K562 (cell line): ENCODE measurements at regions not wholly inside any gene's neighbourhood (a gene's known extent, or its start where the extent isn't known, plus 50 kb on each side); places are given as distances from the start of the nearest gene placed in this dataset.

ENCODE experiments used
- ATAC-seq: fragments of 200-7000 bp; cut with Tn5 transposase; 3 replicates; pipeline ENCODE4 v1.9.1; 2020; ENCODE audit warnings: moderate library complexity
- BruUV-seq: library from RNA; stranded (reverse); fragments of 400-500 nt; replicated peaks from 2 replicates; lab custom pipeline; 2021; lab: Mats Ljungman, UMichigan
- CTCF ChIA-PET: fragments of 300-600 bp; formaldehyde crosslinking; extraction: SDS; loops from one replicate; lab custom pipeline; 2021; ENCODE audit warnings: low intra/inter-chr PET ratio; lab: Yijun Ruan, JAX
- POLR2A ChIA-PET: fragments of 300-600, 350-650 bp; sonication (Branson Sonifier 250); formaldehyde crosslinking; extraction: SDS; loops from one replicate; lab custom pipeline; 2021; ENCODE audit warnings: antibody characterized with exemption, inconsistent platforms; lab: Yijun Ruan, JAX
- DNase-seq, 4 experiments: peaks; one replicate each; pipeline versions ENCODE4 v3.0.0 to v3.0.0-alpha.2; 2011 to 2018; ENCODE audit warnings: low spot score in 3 of 4, mixed read lengths in 3 of 4; ENCODE audit errors: extremely low read depth in 1 of 4
- FAIRE-seq: peaks from 2 replicates; lab custom pipeline; 2011; peaks lifted over from hg19 to GRCh38; lab: Jason Lieb, UNC
- H2AFZ ChIP-seq: 2 replicates; pipeline ENCODE4 v1.6.0; 2011; ENCODE audit warnings: low read depth, low read length, control low read depth, inconsistent platforms
- H3K27ac ChIP-seq: fragments of 200-600 bp; 3 replicates; pipeline ENCODE4 v1.8.0; 2011; ENCODE audit warnings: low read depth, mild to moderate bottlenecking, control low read depth, inconsistent platforms, low read length, moderate library complexity, mixed read lengths; ENCODE audit errors: extremely low read depth
- H3K27me3 ChIP-seq, 2 experiments: fragments of 300-600 bp in 1 of 2; 2 replicates in 1 of 2; 3 replicates in 1 of 2; pipeline versions ENCODE4 v1.6.0 to v1.8.0; 2011; ENCODE audit warnings: inconsistent platforms in 2 of 2, low read length in 2 of 2, mild to moderate bottlenecking in 1 of 2, mixed read lengths in 1 of 2, moderate library complexity in 1 of 2; ENCODE audit not compliant: control insufficient read depth in 2 of 2, insufficient read depth in 2 of 2
- H3K36me3 ChIP-seq: fragments of 300-600 bp; 3 replicates; pipeline ENCODE4 v1.8.0; 2011; ENCODE audit warnings: mild to moderate bottlenecking, low read length, inconsistent platforms; ENCODE audit not compliant: control insufficient read depth, insufficient read depth
- H3K4me1 ChIP-seq, 2 experiments: fragments of 200-600 bp in 1 of 2; replicated peaks in 1 of 2; 2 replicates in 1 of 2; 3 replicates in 1 of 2; pipeline versions ENCODE4 v1.5.1 to v1.8.0; 2011; ENCODE audit warnings: inconsistent platforms in 2 of 2, low read length in 2 of 2, mild to moderate bottlenecking in 1 of 2, mixed read lengths in 1 of 2, moderate library complexity in 1 of 2; ENCODE audit not compliant: control insufficient read depth in 2 of 2, insufficient read depth in 2 of 2
- H3K4me2 ChIP-seq: 2 replicates; pipeline ENCODE4 v1.6.1; 2011; ENCODE audit warnings: low read length, control low read depth, inconsistent platforms, mixed read lengths; ENCODE audit not compliant: insufficient read depth
- H3K4me3 ChIP-seq: fragments of 200-600 bp; sonication (generic), shearing (Covaris generic); 2 replicates; pipeline ENCODE4 v1.5.1; 2016; ENCODE audit warnings: control low read depth, inconsistent platforms
- H3K79me2 ChIP-seq: fragments of 200-600 bp; 3 replicates; pipeline ENCODE4 v1.8.0; 2011; ENCODE audit warnings: low read length, inconsistent platforms; ENCODE audit not compliant: control insufficient read depth, insufficient read depth
- H3K9ac ChIP-seq, 2 experiments: 2 replicates each; pipeline versions ENCODE4 v1.6.0 to v1.6.1; 2011; ENCODE audit warnings: low read depth in 2 of 2, low read length in 2 of 2, control low read depth in 1 of 2, inconsistent platforms in 1 of 2, mild to moderate bottlenecking in 1 of 2, mixed read lengths in 1 of 2; ENCODE audit not compliant: insufficient read depth in 1 of 2
- H3K9me1 ChIP-seq: one replicate; pipeline ENCODE4 v1.6.0; 2011; ENCODE audit warnings: inconsistent platforms, mild to moderate bottlenecking, low read length, moderate library complexity; ENCODE audit not compliant: control insufficient read depth, insufficient read depth
- H3K9me3 ChIP-seq: replicated peaks from 2 replicates; pipeline ENCODE4 v1.5.1; 2011; ENCODE audit warnings: low read depth, low read length, inconsistent platforms; ENCODE audit not compliant: control insufficient read depth, insufficient read depth
- H4K20me1 ChIP-seq: replicated peaks from 2 replicates; pipeline ENCODE4 v1.6.1; 2011; ENCODE audit warnings: low read length, inconsistent platforms, mixed read lengths; ENCODE audit not compliant: control insufficient read depth, insufficient read depth
- MAZ ChIP-seq, 2 experiments: fragments of 450-650 bp in 1 of 2; sonication (generic) in 1 of 2; formaldehyde crosslinking; IDR thresholded peaks in 1 of 2; conservative IDR thresholded peaks in 1 of 2; 2 replicates each; pipeline versions ENCODE4 v1.4.0 to v1.5.0; 2020; ENCODE audit warnings: mild to moderate bottlenecking in 1 of 2, missing genetic modification reagents in 1 of 2
- NR2C2 ChIP-seq, 2 experiments: fragments of 200-800 bp in 1 of 2; sonication (Bioruptor generic) in 1 of 2; sonication (generic) in 1 of 2; formaldehyde crosslinking in 1 of 2; IDR thresholded peaks; 2 replicates each; pipeline versions ENCODE4 v1.6.1 to v1.8.0; 2016 to 2022; ENCODE audit warnings: mild to moderate bottlenecking in 1 of 2, missing compliant biosample characterization in 1 of 2, missing genetic modification characterization in 1 of 2, missing genetic modification reagents in 1 of 2
- NR2F6 ChIP-seq: fragments of 450-650 bp; formaldehyde crosslinking; IDR thresholded peaks from 2 replicates; pipeline ENCODE4 v1.4.0; 2020; ENCODE audit warnings: mild to moderate bottlenecking
- ZNF766 ChIP-seq: fragments of 200-800 bp; sonication (Bioruptor generic); conservative IDR thresholded peaks from 2 replicates; pipeline ENCODE4 v1.6.1; 2016; ENCODE audit warnings: missing genetic modification characterization, missing compliant biosample characterization
- ZNF785 ChIP-seq: fragments of 250-450 bp; sonication (Bioruptor Pico); IDR thresholded peaks from 2 replicates; pipeline ENCODE4 v1.4.0; 2020; ENCODE audit warnings: mild to moderate bottlenecking
- WGBS: fragments of 100-300 bp; shearing (Covaris generic); methylation state at CpG from one replicate; pipeline ENCODE4 v1.1.6; 2016; ENCODE audit warnings: low coverage, mixed read lengths; ENCODE audit not compliant: insufficient coverage; ENCODE audit errors: missing lambda C conversion rate; 5-methylcytosine and 5-hydroxymethylcytosine counted together
- in situ Hi-C: fragments of 300-500 bp; cut with MboI; formaldehyde crosslinking; loops from 4 replicates; pipeline ENCODE4 v1.15.0; 2018; ENCODE audit warnings: inconsistent platforms, mixed read lengths
- intact Hi-C: fragments of 100-400 bp; cut with micrococcal nuclease; formaldehyde crosslinking; loops from 2 replicates; pipeline ENCODE4 v1.14.2; 2022
- TF ChIP-seq, protein P1 (sequence below): fragments of 200-600 bp; sonication (generic); IDR thresholded peaks from one replicate; pipeline ENCODE4 v1.6.1; 2012; ENCODE audit warnings: mild to moderate bottlenecking, low read depth, low read length, inconsistent platforms

DNA sequence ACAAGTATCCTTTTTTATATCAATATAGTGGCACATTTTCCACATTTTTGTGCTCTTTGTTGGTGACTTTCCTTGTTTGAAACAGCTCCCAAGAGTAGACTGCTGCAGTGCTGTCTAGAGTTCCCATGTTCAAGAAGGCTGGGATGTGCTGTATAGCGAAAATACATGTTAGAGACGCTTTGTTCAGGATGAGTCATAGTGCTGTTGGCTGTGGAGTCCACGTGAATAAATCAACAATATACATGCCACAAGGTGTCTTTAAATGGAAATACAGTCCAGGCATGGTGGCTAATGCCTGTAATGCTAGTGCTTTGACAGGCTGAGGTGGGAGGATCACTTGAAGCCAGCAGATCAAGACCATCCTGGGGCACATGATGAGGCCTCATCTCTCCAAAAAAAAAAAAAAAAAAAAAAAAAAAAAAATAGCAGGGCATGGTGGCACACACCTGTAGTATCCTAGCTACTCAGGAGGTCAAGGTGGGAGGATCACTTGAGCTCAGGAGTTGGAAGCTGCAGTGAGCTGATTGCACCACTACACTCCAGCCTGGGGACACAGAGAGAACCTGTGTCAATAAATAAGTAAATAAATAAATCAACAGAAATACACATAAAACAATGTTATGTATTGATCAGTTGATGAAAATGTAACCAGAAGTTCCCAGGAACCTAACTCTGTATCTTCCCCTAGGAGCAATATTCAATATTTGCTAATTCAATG is 256.8 kb upstream of the STS start:
- in situ Hi-C loops, result no loop called here
- POLR2A ChIA-PET, result no interaction called here
- H4K20me1 ChIP-seq, result no peaks in the 10 kb centered on the region
- H3K9me3 ChIP-seq, result no peaks in the 10 kb centered on the region
- TF ChIP-seq ZNF766 (no peak), NR2F6 (CRISPR knock-in tag) (no peak), MAZ (CRISPR knock-in tag; conservative IDR thresholded peaks at IDR 0.05 in 1 of 2, IDR thresholded peaks at IDR 0.05 in 1 of 2) (no peak), NR2C2 (CRISPR knock-in tag; IDR thresholded peaks at IDR 0.05) (no peak), NR2C2 (tag; IDR thresholded peaks at IDR 0.05) (no peak), ZNF785 (CRISPR knock-in tag) (no peak)
- TF ChIP-seq, protein P1, sequence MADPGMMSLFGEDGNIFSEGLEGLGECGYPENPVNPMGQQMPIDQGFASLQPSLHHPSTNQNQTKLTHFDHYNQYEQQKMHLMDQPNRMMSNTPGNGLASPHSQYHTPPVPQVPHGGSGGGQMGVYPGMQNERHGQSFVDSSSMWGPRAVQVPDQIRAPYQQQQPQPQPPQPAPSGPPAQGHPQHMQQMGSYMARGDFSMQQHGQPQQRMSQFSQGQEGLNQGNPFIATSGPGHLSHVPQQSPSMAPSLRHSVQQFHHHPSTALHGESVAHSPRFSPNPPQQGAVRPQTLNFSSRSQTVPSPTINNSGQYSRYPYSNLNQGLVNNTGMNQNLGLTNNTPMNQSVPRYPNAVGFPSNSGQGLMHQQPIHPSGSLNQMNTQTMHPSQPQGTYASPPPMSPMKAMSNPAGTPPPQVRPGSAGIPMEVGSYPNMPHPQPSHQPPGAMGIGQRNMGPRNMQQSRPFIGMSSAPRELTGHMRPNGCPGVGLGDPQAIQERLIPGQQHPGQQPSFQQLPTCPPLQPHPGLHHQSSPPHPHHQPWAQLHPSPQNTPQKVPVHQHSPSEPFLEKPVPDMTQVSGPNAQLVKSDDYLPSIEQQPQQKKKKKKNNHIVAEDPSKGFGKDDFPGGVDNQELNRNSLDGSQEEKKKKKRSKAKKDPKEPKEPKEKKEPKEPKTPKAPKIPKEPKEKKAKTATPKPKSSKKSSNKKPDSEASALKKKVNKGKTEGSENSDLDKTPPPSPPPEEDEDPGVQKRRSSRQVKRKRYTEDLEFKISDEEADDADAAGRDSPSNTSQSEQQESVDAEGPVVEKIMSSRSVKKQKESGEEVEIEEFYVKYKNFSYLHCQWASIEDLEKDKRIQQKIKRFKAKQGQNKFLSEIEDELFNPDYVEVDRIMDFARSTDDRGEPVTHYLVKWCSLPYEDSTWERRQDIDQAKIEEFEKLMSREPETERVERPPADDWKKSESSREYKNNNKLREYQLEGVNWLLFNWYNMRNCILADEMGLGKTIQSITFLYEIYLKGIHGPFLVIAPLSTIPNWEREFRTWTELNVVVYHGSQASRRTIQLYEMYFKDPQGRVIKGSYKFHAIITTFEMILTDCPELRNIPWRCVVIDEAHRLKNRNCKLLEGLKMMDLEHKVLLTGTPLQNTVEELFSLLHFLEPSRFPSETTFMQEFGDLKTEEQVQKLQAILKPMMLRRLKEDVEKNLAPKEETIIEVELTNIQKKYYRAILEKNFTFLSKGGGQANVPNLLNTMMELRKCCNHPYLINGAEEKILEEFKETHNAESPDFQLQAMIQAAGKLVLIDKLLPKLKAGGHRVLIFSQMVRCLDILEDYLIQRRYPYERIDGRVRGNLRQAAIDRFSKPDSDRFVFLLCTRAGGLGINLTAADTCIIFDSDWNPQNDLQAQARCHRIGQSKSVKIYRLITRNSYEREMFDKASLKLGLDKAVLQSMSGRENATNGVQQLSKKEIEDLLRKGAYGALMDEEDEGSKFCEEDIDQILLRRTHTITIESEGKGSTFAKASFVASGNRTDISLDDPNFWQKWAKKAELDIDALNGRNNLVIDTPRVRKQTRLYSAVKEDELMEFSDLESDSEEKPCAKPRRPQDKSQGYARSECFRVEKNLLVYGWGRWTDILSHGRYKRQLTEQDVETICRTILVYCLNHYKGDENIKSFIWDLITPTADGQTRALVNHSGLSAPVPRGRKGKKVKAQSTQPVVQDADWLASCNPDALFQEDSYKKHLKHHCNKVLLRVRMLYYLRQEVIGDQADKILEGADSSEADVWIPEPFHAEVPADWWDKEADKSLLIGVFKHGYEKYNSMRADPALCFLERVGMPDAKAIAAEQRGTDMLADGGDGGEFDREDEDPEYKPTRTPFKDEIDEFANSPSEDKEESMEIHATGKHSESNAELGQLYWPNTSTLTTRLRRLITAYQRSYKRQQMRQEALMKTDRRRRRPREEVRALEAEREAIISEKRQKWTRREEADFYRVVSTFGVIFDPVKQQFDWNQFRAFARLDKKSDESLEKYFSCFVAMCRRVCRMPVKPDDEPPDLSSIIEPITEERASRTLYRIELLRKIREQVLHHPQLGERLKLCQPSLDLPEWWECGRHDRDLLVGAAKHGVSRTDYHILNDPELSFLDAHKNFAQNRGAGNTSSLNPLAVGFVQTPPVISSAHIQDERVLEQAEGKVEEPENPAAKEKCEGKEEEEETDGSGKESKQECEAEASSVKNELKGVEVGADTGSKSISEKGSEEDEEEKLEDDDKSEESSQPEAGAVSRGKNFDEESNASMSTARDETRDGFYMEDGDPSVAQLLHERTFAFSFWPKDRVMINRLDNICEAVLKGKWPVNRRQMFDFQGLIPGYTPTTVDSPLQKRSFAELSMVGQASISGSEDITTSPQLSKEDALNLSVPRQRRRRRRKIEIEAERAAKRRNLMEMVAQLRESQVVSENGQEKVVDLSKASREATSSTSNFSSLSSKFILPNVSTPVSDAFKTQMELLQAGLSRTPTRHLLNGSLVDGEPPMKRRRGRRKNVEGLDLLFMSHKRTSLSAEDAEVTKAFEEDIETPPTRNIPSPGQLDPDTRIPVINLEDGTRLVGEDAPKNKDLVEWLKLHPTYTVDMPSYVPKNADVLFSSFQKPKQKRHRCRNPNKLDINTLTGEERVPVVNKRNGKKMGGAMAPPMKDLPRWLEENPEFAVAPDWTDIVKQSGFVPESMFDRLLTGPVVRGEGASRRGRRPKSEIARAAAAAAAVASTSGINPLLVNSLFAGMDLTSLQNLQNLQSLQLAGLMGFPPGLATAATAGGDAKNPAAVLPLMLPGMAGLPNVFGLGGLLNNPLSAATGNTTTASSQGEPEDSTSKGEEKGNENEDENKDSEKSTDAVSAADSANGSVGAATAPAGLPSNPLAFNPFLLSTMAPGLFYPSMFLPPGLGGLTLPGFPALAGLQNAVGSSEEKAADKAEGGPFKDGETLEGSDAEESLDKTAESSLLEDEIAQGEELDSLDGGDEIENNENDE, result no peak
- TF ChIP-seq, all 486 proteins: peak for 0
- Histone ChIP-seq H3K9me1 (no peaks in the 10 kb centered on the region), H3K27me3 (no peaks in the 10 kb centered on the region), H2AFZ (no peak overlapping the region), H3K79me2 (no peaks in the 10 kb centered on the region), H3K36me3 (no peaks in the 10 kb centered on the region), H3K4me3 (no peak overlapping the region), H3K27ac (no peak overlapping the region), H3K9ac (no peak overlapping the region), H3K4me2 (no peak overlapping the region), H3K4me1 (no peaks in the 10 kb centered on the region)
- WGBS, result 0% methylated on average over 3 of the region's 3 CpGs
- ATAC-seq, result no peak
- intact Hi-C loops, result no loop called here
- BruUV-seq, result no TSS peak
- no peak for DNase-seq
- FAIRE-seq, result no peak
- CTCF ChIA-PET, result no interaction called here
